CD4-positive, alpha-beta T cell (primary cell): ENCODE measurements at regions not wholly inside any gene's neighbourhood (a gene's known extent, or its start where the extent isn't known, plus 50 kb on each side); places are given as distances from the start of the nearest gene placed in this dataset.

Experiments used
- ATAC-seq: fragments of 200-7000 bp; cut with Tn5 transposase; one replicate; pipeline ENCODE4 v1.10.0; 2022; ENCODE audit warnings: mild to moderate bottlenecking; ENCODE audit not compliant: poor library complexity
- CTCF ChIA-PET: fragments of 350-600 bp; sonication (Branson Sonifier 250); formaldehyde crosslinking; loops from one replicate; lab custom pipeline; 2021; ENCODE audit warnings: antibody characterized with exemption, inconsistent platforms; lab: Charles Lee
- POLR2A ChIA-PET: fragments of 350-600 bp; sonication (Branson Sonifier 250); formaldehyde crosslinking; loops from one replicate; lab custom pipeline; 2021; ENCODE audit warnings: antibody characterized with exemption, inconsistent platforms; lab: Charles Lee
- DNase-seq, 14 experiments: peaks; one replicate each; pipeline ENCODE4 v3.0.0-alpha.2; 2013 to 2020; ENCODE audit warnings: mixed read lengths in 2 of 14
- H3K27ac ChIP-seq, 2 donors: one replicate each; pipeline versions ENCODE4 v1.5.1 to v1.7.0; 2013; ENCODE audit warnings: low read length in 2 of 2, low read depth in 1 of 2, mild to moderate bottlenecking in 1 of 2
- H3K27me3 ChIP-seq, 2 experiments: 1 replicate in 1 of 2; 2 replicates in 1 of 2; pipeline versions ENCODE4 v1.6.1 to v1.7.0; 2013; ENCODE audit warnings: low read length in 2 of 2, control low read depth in 1 of 2, mild to moderate bottlenecking in 1 of 2, moderate library complexity in 1 of 2; ENCODE audit not compliant: insufficient read depth in 2 of 2, control insufficient read depth in 1 of 2
- H3K36me3 ChIP-seq: one replicate; pipeline ENCODE4 v1.6.1; 2013; ENCODE audit warnings: low read length, control low read depth; ENCODE audit not compliant: insufficient read depth
- H3K4me1 ChIP-seq: one replicate; pipeline ENCODE4 v1.6.1; 2013; ENCODE audit warnings: low read length, control low read depth; ENCODE audit not compliant: insufficient read depth
- H3K4me3 ChIP-seq: one replicate; pipeline ENCODE4 v1.5.1; 2013; ENCODE audit warnings: mild to moderate bottlenecking, low read length, moderate library complexity
- H3K9me3 ChIP-seq, 2 experiments: 1 replicate in 1 of 2; 2 replicates in 1 of 2; pipeline versions ENCODE4 v1.6.1 to v1.7.0; 2013; ENCODE audit warnings: low read length in 2 of 2, mild to moderate bottlenecking in 2 of 2, control low read depth in 1 of 2, moderate library complexity in 1 of 2; ENCODE audit not compliant: control insufficient read depth in 1 of 2, insufficient read depth in 1 of 2
- H3K27ac Mint-ChIP-seq: one replicate; pipeline ENCODE4 v1.8.0; 2020; ENCODE audit warnings: mixed read lengths
- H3K27me3 Mint-ChIP-seq: one replicate; pipeline ENCODE4 v1.8.0; 2021; ENCODE audit warnings: mixed read lengths
- H3K36me3 Mint-ChIP-seq: one replicate; pipeline ENCODE4 v1.8.0; 2021; ENCODE audit warnings: low read depth, mixed read lengths
- H3K4me1 Mint-ChIP-seq: one replicate; pipeline ENCODE4 v1.8.0; 2021; ENCODE audit warnings: low read depth, mixed read lengths
- H3K4me3 Mint-ChIP-seq: one replicate; pipeline ENCODE4 v1.8.0; 2020; ENCODE audit warnings: mild to moderate bottlenecking, mixed read lengths
- H3K9me3 Mint-ChIP-seq: one replicate; pipeline ENCODE4 v1.8.0; 2020; ENCODE audit warnings: mixed read lengths
- CTCF ChIP-seq: fragments of 200-600 bp; IDR thresholded peaks from one replicate; pipeline ENCODE4 v1.8.0; 2022; ENCODE audit warnings: antibody characterized with exemption, mild to moderate bottlenecking
- intact Hi-C, 2 experiments: fragments of 100-400 bp; cut with DNase I in 1 of 2; cut with micrococcal nuclease in 1 of 2; formaldehyde crosslinking; loops; one replicate each; pipeline versions ENCODE4 v1.15.1 to v1.9.0; 2023 to 2025; cut with DNase I, micrococcal nuclease

- no peaks in the 10 kb centered on the region for H3K4me1 Mint-ChIP-seq
- no peaks in the 10 kb centered on the region for H3K9me3 Mint-ChIP-seq
- TF ChIP-seq CTCF = no peak
- no peaks in the 10 kb centered on the region for H3K36me3 Mint-ChIP-seq
- intact Hi-C loops = no loop called here
- no peak overlapping the region for H3K4me3 Mint-ChIP-seq
- ATAC-seq (no peak), DNase-seq (no peak)
- POLR2A ChIA-PET = no interaction called here
- no peaks in the 10 kb centered on the region for H3K9me3 ChIP-seq
- H3K27me3 ChIP-seq = no peaks in the 10 kb centered on the region
- no peak overlapping the region for H3K4me3 ChIP-seq
- H3K27ac ChIP-seq = no peak overlapping the region
- CTCF ChIA-PET = no interaction called here
- H3K27me3 Mint-ChIP-seq = peaks cover 4% of the 10 kb centered on the region
- H3K27ac Mint-ChIP-seq = no peak overlapping the region
- no peaks in the 10 kb centered on the region for H3K4me1 ChIP-seq
- H3K36me3 ChIP-seq = no peaks in the 10 kb centered on the region
Measured at GRCh38 chr9:78831726-78832125, 534.8 kb downstream of the PSAT1 start.

GRCh38 chr9:78835928-78836450, 539.1 kb downstream of the PSAT1 start:
- DNase-seq (no peak), ATAC-seq (no peak)
- POLR2A ChIA-PET = no interaction called here
- no peaks in the 10 kb centered on the region for H3K9me3 ChIP-seq
- Mint-ChIP-seq H3K27me3 (no peaks in the 10 kb centered on the region), H3K4me1 (no peaks in the 10 kb centered on the region), H3K4me3 (no peak overlapping the region), H3K36me3 (no peaks in the 10 kb centered on the region), H3K27ac (no peak overlapping the region), H3K9me3 (no peaks in the 10 kb centered on the region)
- H3K36me3 ChIP-seq = no peaks in the 10 kb centered on the region
- no peaks in the 10 kb centered on the region for H3K27me3 ChIP-seq
- no peak overlapping the region for H3K27ac ChIP-seq
- intact Hi-C loops = no loop called here
- no peak overlapping the region for H3K4me3 ChIP-seq
- CTCF ChIA-PET = no interaction called here
- TF ChIP-seq CTCF = no peak
- no peaks in the 10 kb centered on the region for H3K4me1 ChIP-seq

GRCh38 chr9:78839252-78839651, 542.3 kb downstream of the PSAT1 start:
- no peaks in the 10 kb centered on the region for H3K4me1 Mint-ChIP-seq
- no peak overlapping the region for H3K4me3 ChIP-seq
- POLR2A ChIA-PET = no interaction called here
- DNase-seq (no peak), ATAC-seq (no peak)
- H3K27me3 Mint-ChIP-seq = no peaks in the 10 kb centered on the region
- no peak overlapping the region for H3K27ac Mint-ChIP-seq
- no peaks in the 10 kb centered on the region for H3K36me3 Mint-ChIP-seq
- CTCF ChIA-PET = no interaction called here
- no peak overlapping the region for H3K27ac ChIP-seq
- no peak for TF ChIP-seq CTCF
- no peaks in the 10 kb centered on the region for H3K4me1 ChIP-seq
- peaks cover 9% of the 10 kb centered on the region for H3K9me3 Mint-ChIP-seq
- H3K36me3 ChIP-seq = no peaks in the 10 kb centered on the region
- H3K27me3 ChIP-seq = no peaks in the 10 kb centered on the region
- intact Hi-C loops = no loop called here
- no peak overlapping the region for H3K4me3 Mint-ChIP-seq
- H3K9me3 ChIP-seq = no peaks in the 10 kb centered on the region
